Uterus (tissue), 3 donors: ENCODE measurements at regions not wholly inside any gene's neighbourhood (a gene's known extent, or its start where the extent isn't known, plus 50 kb on each side); places are given as distances from the start of the nearest gene placed in this dataset.

ENCODE experiments used
- DNase-seq, 2 donors: peaks; one replicate each; pipeline ENCODE4 v3.0.0-alpha.2; 2019 to 2020
- H3K27ac ChIP-seq, 2 donors: fragments of 200-600 bp; sonication (generic); 1 replicate in 1 of 2; 2 replicates in 1 of 2; pipeline ENCODE4 v1.5.1; 2016 to 2018
- H3K27me3 ChIP-seq, 2 donors: fragments of 200-600 bp; sonication (generic); one replicate each; pipeline ENCODE4 v1.5.1; 2018 to 2019; ENCODE audit warnings: control low read depth in 1 of 2
- H3K36me3 ChIP-seq, 2 donors: fragments of 200-600 bp; sonication (generic); one replicate each; pipeline ENCODE4 v1.5.1; 2019; ENCODE audit warnings: control low read depth in 1 of 2
- H3K4me1 ChIP-seq, 2 donors: fragments of 200-600 bp; sonication (generic); one replicate each; pipeline ENCODE4 v1.5.1; 2018 to 2019; ENCODE audit warnings: control low read depth in 1 of 2
- H3K4me3 ChIP-seq, 2 donors: fragments of 200-600 bp; sonication (generic); 1 replicate in 1 of 2; 2 replicates in 1 of 2; pipeline ENCODE4 v1.5.1; 2018 to 2019; ENCODE audit warnings: mild to moderate bottlenecking in 1 of 2
- H3K9me3 ChIP-seq, 2 donors: fragments of 200-600 bp; sonication (generic); one replicate each; pipeline ENCODE4 v1.5.1; 2019; ENCODE audit warnings: control low read depth in 1 of 2
- CTCF ChIP-seq, 4 experiments: fragments of 200-600 bp in 2 of 4; fragments of 450-650 bp in 2 of 4; sonication (generic) in 2 of 4; IDR thresholded peaks; one replicate each; pipeline ENCODE4 v1.5.1; 2016 to 2019; ENCODE audit warnings: antibody characterized with exemption in 4 of 4, mild to moderate bottlenecking in 2 of 4, moderate library complexity in 1 of 4
- POLR2A ChIP-seq, 2 donors: fragments of 450-650 bp; IDR thresholded peaks; one replicate each; pipeline ENCODE4 v1.6.1; 2016; ENCODE audit warnings: antibody characterized with exemption in 2 of 2, mild to moderate bottlenecking in 1 of 2, moderate library complexity in 1 of 2
- intact Hi-C: fragments of 100-400 bp; cut with DNase I; formaldehyde crosslinking; loops from one replicate; pipeline ENCODE4 v1.15.1; 2023; ENCODE audit warnings: low total_unique reads
- donor health status: DM: yes; HTN: yes; CAD: no.

GRCh38 chrX:104435249-104435648 is 130.8 kb upstream of the IL1RAPL2 start:
- Histone ChIP-seq H3K27me3 (no peaks in the 10 kb centered on the region), H3K4me1 (no peaks in the 10 kb centered on the region), H3K36me3 (no peaks in the 10 kb centered on the region), H3K9me3 (no peaks in the 10 kb centered on the region), H3K4me3 (no peak overlapping the region), H3K27ac (no peak overlapping the region)
- no peak for DNase-seq
- intact Hi-C loops: no loop called here
- no peak for TF ChIP-seq CTCF (IDR thresholded peaks at IDR 0.05)
- no peak for TF ChIP-seq POLR2A (IDR thresholded peaks at IDR 0.05)

- Histone ChIP-seq H3K27ac (no peak overlapping the region), H3K27me3 (no peaks in the 10 kb centered on the region), H3K36me3 (no peaks in the 10 kb centered on the region), H3K4me1 (no peaks in the 10 kb centered on the region), H3K4me3 (no peak overlapping the region), H3K9me3 (no peaks in the 10 kb centered on the region)
- no peak for TF ChIP-seq CTCF (IDR thresholded peaks at IDR 0.05)
- TF ChIP-seq POLR2A (IDR thresholded peaks at IDR 0.05): no peak
- no peak for DNase-seq
- intact Hi-C loops: no loop called here
These were observed 133.7 kb upstream of the IL1RAPL2 start for GRCh38 chrX:104432321-104432720.

- H3K4me3 ChIP-seq: no peak overlapping the region
- no peaks in the 10 kb centered on the region for H3K9me3 ChIP-seq
- intact Hi-C loops: no loop called here
- no peak for TF ChIP-seq POLR2A (IDR thresholded peaks at IDR 0.05)
- TF ChIP-seq CTCF (IDR thresholded peaks at IDR 0.05): no peak
- H3K27ac ChIP-seq: no peak overlapping the region
- no peaks in the 10 kb centered on the region for H3K27me3 ChIP-seq
- DNase-seq: no peak
- no peaks in the 10 kb centered on the region for H3K36me3 ChIP-seq
- no peaks in the 10 kb centered on the region for H3K4me1 ChIP-seq
These were observed 135.3 kb upstream of the IL1RAPL2 start for GRCh38 chrX:104430742-104431119.

GRCh38 chrX:104430072-104430741 is 135.8 kb upstream of the IL1RAPL2 start:
- intact Hi-C loops: no loop called here
- H3K27ac ChIP-seq: no peak overlapping the region
- no peaks in the 10 kb centered on the region for H3K27me3 ChIP-seq
- DNase-seq: no peak
- H3K4me1 ChIP-seq: no peaks in the 10 kb centered on the region
- no peak overlapping the region for H3K4me3 ChIP-seq
- H3K36me3 ChIP-seq: no peaks in the 10 kb centered on the region
- TF ChIP-seq POLR2A (IDR thresholded peaks at IDR 0.05) (no peak), CTCF (IDR thresholded peaks at IDR 0.05) (no peak)
- no peaks in the 10 kb centered on the region for H3K9me3 ChIP-seq

- H3K27me3 ChIP-seq: no peaks in the 10 kb centered on the region
- H3K36me3 ChIP-seq: no peaks in the 10 kb centered on the region
- intact Hi-C loops: no loop called here
These were observed 137.8 kb upstream of the IL1RAPL2 start for GRCh38 chrX:104428231-104428630.

GRCh38 chrX:104427693-104428092 is 138.3 kb upstream of the IL1RAPL2 start:
- no peak overlapping the region for H3K27ac ChIP-seq
- H3K9me3 ChIP-seq: no peaks in the 10 kb centered on the region
- DNase-seq: no peak
- no peak for TF ChIP-seq POLR2A (IDR thresholded peaks at IDR 0.05)
- no peaks in the 10 kb centered on the region for H3K27me3 ChIP-seq
- H3K4me3 ChIP-seq: no peak overlapping the region
- intact Hi-C loops: no loop called here
- H3K36me3 ChIP-seq: no peaks in the 10 kb centered on the region
- H3K4me1 ChIP-seq: no peaks in the 10 kb centered on the region

More at GRCh38 chrX:104428231-104428630, 137.8 kb upstream of the IL1RAPL2 start:
- no peak overlapping the region for H3K27ac ChIP-seq
- H3K4me3 ChIP-seq: no peak overlapping the region
- no peaks in the 10 kb centered on the region for H3K4me1 ChIP-seq
- no peaks in the 10 kb centered on the region for H3K9me3 ChIP-seq
- TF ChIP-seq POLR2A (IDR thresholded peaks at IDR 0.05): no peak
- DNase-seq: no peak
